ENCODE measurements at regions not wholly inside any gene's neighbourhood (a gene's known extent, or its start where the extent isn't known, plus 50 kb on each side); places are given as distances from the start of the nearest gene placed in this dataset.

GRCh38 chr5:167145841-167146240 lies 1145.6 kb upstream of the WWC1 start:
- TF ChIP-seq CTCF (IDR thresholded peaks at IDR 0.05) = no peak
- TF ChIP-seq EZH2 (IDR thresholded peaks at IDR 0.05; ENCODE audit: borderline replicate concordance, insufficient read depth, low read depth, low read length, poor library complexity, severe bottlenecking) = no peak
- Histone ChIP-seq H3K4me1 (ENCODE audit: control insufficient read depth in 2 of 2, insufficient read depth in 2 of 2, low read length in 2 of 2) (no peaks in the 10 kb centered on the region), H4K20me1 (ENCODE audit: control insufficient read depth, insufficient read depth, low read length, poor library complexity, severe bottlenecking) (no peaks in the 10 kb centered on the region), H3K27me3 (replicated peaks in 1 of 4; ENCODE audit: control extremely low read depth in 1 of 4, control insufficient read depth in 3 of 4, insufficient read depth in 4 of 4, low read length in 3 of 4) (no peaks in the 10 kb centered on the region), H3K27ac (ENCODE audit: low read length in 2 of 2) (no peak overlapping the region), H3K79me2 (ENCODE audit: control insufficient read depth, insufficient read depth, low read length) (no peaks in the 10 kb centered on the region), H3K9me3 (ENCODE audit: control extremely low read depth in 1 of 3, control insufficient read depth in 2 of 3, insufficient read depth in 1 of 3, low read length in 2 of 3) (no peaks in the 10 kb centered on the region), H3K4me3 (ENCODE audit: control extremely low read depth in 1 of 5, extremely low read depth in 1 of 5, insufficient read depth in 1 of 5, low read depth in 2 of 5, low read length in 4 of 5) (no peak overlapping the region), H2AFZ (ENCODE audit: insufficient read depth, low read depth, low read length, poor library complexity, severe bottlenecking) (no peak overlapping the region), H3K36me3 (replicated peaks in 1 of 2; ENCODE audit: control extremely low read depth in 1 of 2, control insufficient read depth in 1 of 2, extremely low read depth in 1 of 2, insufficient read depth in 2 of 2, low read length in 1 of 2) (no peaks in the 10 kb centered on the region), H3K4me2 (replicated peaks; ENCODE audit: low read depth, low read length, poor library complexity, severe bottlenecking) (no peak overlapping the region), H3K9ac (ENCODE audit: low read length) (no peak overlapping the region)
- WGBS (ENCODE audit: insufficient coverage) = 95% methylated on average over 4 of the region's 7 CpGs
- Mint-ChIP-seq H3K9me3 (ENCODE audit: insufficient read depth) (peaks cover 4% of the 10 kb centered on the region), H3K27ac (no peak overlapping the region), H3K4me1 (no peaks in the 10 kb centered on the region), H3K27me3 (no peaks in the 10 kb centered on the region), H3K4me3 (no peak overlapping the region)
- CTCF ChIA-PET = no interaction called here
- intact Hi-C loops (cut with micrococcal nuclease) = no loop called here
- ATAC-seq (ENCODE audit: low read depth) = no peak
- DNase-seq = no peak
- POLR2A ChIA-PET = no interaction called here

DNA sequence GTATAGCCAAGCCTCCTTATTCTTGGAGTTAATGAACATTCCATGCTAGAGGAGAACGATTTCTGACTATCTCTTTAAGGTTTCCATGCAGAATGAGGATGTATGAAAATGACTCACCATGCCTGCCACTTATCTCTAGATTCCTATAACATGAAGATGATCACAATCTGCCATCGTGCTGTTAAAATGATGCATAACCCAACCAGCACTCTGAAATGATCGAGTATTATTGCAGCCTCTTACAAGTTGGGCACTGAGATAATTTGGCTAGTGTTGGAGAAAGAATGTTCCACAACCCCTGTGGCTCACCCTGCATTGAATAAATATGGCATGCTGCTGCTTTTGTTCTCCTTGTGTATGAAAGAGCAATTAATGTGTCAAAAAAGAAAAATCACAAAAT lies 1143.6 kb upstream of the WWC1 start:
- CTCF ChIA-PET = no interaction called here
- Mint-ChIP-seq H3K4me3 (no peak overlapping the region), H3K9me3 (ENCODE audit: insufficient read depth) (peaks cover 4% of the 10 kb centered on the region), H3K27ac (no peak overlapping the region), H3K27me3 (no peaks in the 10 kb centered on the region), H3K4me1 (no peaks in the 10 kb centered on the region)
- no peaks in the 10 kb centered on the region for H3K4me1 ChIP-seq (ENCODE audit: control insufficient read depth in 2 of 2, insufficient read depth in 2 of 2, low read length in 2 of 2)
- DNase-seq = no peak
- POLR2A ChIA-PET = no interaction called here
- intact Hi-C loops (cut with micrococcal nuclease) = no loop called here
- TF ChIP-seq CTCF (IDR thresholded peaks at IDR 0.05) (no peak), EZH2 (IDR thresholded peaks at IDR 0.05; ENCODE audit: borderline replicate concordance, insufficient read depth, low read depth, low read length, poor library complexity, severe bottlenecking) (no peak)
- no peak overlapping the region for H3K4me2 ChIP-seq (replicated peaks; ENCODE audit: low read depth, low read length, poor library complexity, severe bottlenecking)
- no peaks in the 10 kb centered on the region for H4K20me1 ChIP-seq (ENCODE audit: control insufficient read depth, insufficient read depth, low read length, poor library complexity, severe bottlenecking)
- peaks cover 0 to 5% (median 0%) of the 10 kb centered on the region in 3 donors for H3K9me3 ChIP-seq (ENCODE audit: control extremely low read depth in 1 of 3, control insufficient read depth in 2 of 3, insufficient read depth in 1 of 3, low read length in 2 of 3)
- H3K36me3 ChIP-seq (replicated peaks in 1 of 2; ENCODE audit: control extremely low read depth in 1 of 2, control insufficient read depth in 1 of 2, extremely low read depth in 1 of 2, insufficient read depth in 2 of 2, low read length in 1 of 2) = no peaks in the 10 kb centered on the region
- no peak overlapping the region for H3K4me3 ChIP-seq (ENCODE audit: control extremely low read depth in 1 of 5, extremely low read depth in 1 of 5, insufficient read depth in 1 of 5, low read depth in 2 of 5, low read length in 4 of 5)
- H3K27ac ChIP-seq (ENCODE audit: low read length in 2 of 2) = no peak overlapping the region
- WGBS (ENCODE audit: insufficient coverage) = no CpG with 5 or more reads among the region's 3 CpGs
- no peaks in the 10 kb centered on the region for H3K79me2 ChIP-seq (ENCODE audit: control insufficient read depth, insufficient read depth, low read length)
- H2AFZ ChIP-seq (ENCODE audit: insufficient read depth, low read depth, low read length, poor library complexity, severe bottlenecking) = no peak overlapping the region
- H3K9ac ChIP-seq (ENCODE audit: low read length) = no peak overlapping the region
- ATAC-seq (ENCODE audit: low read depth) = no peak
- H3K27me3 ChIP-seq (replicated peaks in 1 of 4; ENCODE audit: control extremely low read depth in 1 of 4, control insufficient read depth in 3 of 4, insufficient read depth in 4 of 4, low read length in 3 of 4) = no peaks in the 10 kb centered on the region
